Embryonic facial prominence (tissue), 1 donor: ENCODE measurements at regions not wholly inside any gene's neighbourhood (a gene's known extent, or its start where the extent isn't known, plus 50 kb on each side); places are given as distances from the start of the nearest gene placed in this dataset.
"Not testable (repeated sequence)": the region's sequence is repeated elsewhere in the genome, so short reads cannot be mapped to it uniquely, and the experiment has no call there.

Source experiments
- DNase-seq: peaks from one replicate; pipeline ENCODE4 v3.0.0-alpha.2; 2016; ENCODE audit errors: extremely low spot score

DNA sequence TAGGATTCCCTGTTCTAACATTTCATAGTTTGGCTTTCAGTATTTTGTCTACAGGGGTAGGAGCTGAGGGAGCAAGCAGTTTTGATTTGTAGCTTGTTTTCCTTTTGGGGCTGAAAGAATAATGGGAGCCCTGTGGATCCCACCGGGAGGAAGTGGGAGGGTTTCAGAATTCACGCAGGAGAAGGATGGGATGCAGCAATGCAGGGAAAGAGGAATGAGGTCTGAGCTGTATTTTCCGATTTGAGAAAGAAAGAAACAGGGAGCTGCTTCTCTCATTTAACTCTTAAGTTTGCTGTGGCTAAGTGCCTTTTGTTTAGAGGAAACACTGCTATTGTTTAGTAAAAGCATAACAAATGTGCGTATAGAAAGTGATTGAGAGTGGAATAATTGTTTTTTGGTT is 141.0 kb downstream of the ADCYAP1 start:
- no peak for DNase-seq

DNA sequence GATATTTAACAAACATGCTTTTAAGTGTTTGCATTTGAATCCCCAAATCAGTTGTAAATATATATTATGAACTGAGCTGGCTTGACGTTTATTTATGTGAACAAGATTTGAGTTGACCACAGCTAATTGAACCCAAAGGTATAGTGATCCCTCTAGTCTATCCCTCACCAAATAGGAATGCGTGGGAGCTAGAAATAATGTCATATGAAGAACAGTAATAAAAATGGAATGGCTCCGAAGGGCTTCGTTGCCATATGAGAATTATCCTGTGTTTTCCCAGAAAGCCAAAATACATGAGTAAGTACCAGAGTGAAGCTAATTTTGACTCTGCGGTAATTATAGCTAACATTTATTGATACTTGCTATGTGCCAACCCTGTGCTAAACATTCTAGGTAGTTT is 142.7 kb downstream of the ADCYAP1 start:
- DNase-seq = no peak

GRCh38 chr18:1048032-1048431 is 143.4 kb downstream of the ADCYAP1 start:
- no peak for DNase-seq

DNA sequence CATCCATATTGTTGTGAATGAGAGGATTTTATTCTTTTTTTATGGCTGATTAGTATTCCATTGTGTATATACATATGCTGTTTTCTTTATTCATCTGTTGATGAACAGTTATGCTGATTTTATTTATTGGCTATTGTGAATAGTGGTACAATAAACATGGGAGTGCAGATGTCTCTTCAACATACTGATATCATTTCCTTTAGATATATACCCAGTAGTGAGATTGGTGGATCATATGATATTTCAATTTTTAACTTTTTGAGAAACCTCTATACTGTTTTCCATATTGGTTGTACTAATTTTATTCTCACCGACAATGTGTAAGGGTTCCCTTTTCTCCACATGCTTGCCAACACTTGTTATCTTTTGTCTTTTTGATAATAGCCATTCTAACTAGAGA is 144.5 kb downstream of the ADCYAP1 start:
- no peak for DNase-seq

- no peak for DNase-seq
These were observed 145.5 kb downstream of the ADCYAP1 start for GRCh38 chr18:1050012-1050657.

DNA sequence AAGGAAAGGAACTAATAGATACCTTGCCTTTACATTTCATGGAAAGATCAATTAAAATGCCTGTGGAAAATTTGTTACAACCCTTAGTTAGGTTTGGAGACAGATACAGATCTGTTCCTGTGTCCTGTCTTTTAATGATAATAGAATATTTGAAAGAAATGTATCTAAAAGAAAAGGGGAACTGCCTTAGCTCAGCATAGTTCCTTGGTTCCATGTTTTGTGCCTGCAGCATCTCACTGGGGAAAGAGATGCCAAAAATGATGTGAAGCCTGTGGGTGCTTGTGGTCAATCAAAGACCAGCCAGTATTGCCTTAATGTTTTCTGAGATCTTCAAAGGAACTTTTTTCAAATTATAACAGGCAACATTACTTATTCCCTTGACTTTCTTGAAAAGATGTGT is 147.6 kb downstream of the ADCYAP1 start:
- DNase-seq = no peak

DNA sequence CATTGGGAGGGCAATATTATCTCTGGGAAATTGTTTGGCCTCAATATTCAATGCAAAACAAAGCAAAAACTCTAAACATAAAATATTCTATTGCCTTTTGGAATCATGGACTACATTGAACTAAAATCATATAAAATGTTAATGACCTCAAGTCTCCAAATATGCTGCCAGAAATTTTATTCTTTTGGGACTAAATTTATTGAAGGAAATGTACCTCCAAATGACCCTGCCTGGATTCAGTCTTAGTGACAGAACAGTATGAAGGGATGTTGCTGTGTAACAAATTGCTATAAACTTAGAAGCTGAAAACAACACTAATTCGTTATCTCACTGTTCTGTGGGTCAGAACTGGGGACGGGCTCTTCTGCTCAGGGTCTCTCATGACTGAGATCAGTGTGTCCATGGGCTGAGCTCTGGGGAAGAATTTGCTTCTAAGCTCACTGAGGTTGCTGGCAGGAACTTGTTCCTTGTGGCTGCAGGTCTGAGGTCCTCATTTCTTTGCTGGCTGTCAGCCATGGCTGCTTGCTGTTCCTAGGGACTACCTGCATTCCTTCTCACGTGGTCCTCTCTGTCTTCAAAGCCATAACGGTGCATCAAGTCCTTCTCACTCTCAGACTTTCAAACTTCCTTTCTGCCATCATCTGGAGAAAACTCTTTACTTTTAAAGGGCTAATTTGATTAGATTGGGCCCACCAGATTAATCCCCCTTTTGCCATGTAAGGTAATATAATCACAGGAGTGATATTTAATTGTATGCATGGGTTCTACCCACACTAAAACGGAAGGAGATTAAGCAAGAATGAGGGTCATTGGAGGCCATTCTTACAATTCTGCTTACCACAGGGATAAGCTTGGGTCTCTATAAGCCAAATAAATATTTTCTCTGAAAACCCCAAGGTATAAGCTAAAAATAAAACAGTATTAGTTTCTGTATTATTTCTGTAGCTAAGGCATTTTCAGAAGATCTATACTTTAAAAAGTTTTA is 149.0 kb downstream of the ADCYAP1 start:
- no peak for DNase-seq

DNA sequence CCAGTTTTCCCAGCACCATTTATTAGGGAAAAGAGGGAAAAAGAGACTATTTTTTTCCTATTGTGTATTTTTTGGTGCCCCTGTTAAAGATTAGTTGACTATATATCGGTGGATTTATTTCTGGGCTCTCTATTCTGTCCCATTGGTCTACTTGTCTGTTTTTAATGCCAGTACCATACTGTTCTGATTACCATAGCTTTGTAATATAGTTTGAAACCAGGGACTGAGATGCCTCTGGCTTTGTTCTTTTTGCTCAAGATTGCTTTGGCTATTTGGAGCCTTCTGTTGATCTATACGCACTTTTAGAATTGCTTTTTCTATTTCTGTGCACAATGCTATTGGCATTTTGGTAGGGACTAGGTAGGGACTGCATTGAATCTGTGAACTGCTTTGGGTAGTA is 151.7 kb downstream of the ADCYAP1 start:
- DNase-seq = no peak

- no peak for DNase-seq
These were observed 152.7 kb downstream of the ADCYAP1 start for GRCh38 chr18:1057367-1057766.

DNA sequence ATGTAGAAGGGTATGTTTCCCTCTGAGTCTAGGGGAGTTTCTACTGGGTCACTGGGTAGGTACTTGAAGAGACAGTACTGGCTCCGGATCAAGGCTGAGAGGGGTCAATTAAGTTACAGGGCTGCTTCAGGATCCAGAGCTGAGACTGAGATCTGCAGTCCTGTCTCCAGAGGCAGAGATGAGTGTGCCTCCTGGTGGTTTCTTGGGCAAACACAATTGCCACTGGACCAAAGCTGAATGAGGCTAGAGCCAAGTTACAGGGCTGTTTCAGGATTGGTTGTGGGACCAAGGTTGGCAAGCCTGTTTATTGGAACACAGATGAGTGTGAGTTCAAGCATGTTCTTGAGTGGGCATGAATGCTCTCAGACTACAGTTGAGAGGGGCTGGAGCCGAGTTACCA is 157.9 kb downstream of the ADCYAP1 start:
- no peak for DNase-seq

- DNase-seq = no peak
These were observed 170.7 kb downstream of the ADCYAP1 start for GRCh38 chr18:1075322-1075721.

- DNase-seq = no peak
These were observed 171.2 kb downstream of the ADCYAP1 start for GRCh38 chr18:1075876-1076275.

DNA sequence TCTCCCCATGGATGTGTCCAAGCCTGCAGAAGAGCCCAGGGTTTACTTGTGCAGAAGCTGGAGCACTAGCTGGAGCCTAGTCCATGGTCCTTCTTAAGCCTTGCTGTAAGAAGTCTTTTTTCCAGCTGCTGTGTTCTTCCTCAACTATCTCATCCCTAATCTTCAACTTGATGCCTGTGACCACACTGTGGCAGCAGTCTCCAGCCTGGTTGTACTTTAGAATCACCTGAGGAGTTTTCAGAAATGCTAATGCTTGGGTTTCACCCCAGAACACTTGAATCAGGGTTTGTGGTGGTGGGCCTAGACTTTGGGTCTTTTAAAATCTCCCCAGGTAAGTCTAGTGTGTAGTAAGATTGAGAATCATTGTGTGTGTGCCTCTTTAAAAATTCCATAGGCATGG is 173.6 kb downstream of the ADCYAP1 start:
- no peak for DNase-seq

- DNase-seq = not testable (repeated sequence)
These were observed 179.0 kb downstream of the ADCYAP1 start for GRCh38 chr18:1083675-1084074.

DNA sequence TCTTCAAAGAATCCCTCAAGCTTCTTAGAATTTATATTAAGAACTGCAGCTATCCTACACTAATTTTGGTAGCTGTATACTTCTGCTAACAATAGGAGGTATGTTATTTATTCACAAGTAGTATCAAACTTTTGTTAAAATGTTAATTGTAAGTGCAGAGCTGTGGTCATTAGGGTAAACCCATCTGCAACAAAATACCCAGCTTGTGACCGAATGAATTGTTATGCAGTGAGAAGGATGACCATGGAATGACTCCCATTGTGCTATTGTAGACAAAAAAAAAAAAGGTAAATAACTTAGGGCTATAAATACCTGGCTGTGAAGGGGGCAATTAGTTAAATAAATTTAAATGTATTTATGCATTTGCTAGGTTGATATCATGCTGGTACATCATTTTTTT is 186.1 kb downstream of the ADCYAP1 start:
- no peak for DNase-seq

DNA sequence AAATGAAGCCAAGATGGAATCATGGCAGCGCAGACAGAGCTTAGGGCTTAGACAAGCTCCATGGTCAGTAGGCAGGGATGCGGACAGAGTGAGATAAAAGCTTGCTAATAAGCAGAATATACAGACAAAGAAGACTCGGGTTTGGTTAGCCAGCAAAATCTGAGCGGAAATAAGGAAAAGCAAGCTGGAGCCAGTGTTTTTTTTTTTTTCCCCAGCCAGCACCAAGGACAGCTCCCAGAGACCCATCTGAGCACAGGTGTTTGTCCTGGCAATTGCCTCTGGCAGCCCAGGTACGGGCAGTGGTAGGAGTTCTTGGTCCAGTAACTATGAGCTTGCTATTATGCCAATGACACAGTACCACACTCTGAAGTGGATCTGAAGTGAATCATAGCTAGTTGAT is 187.6 kb downstream of the ADCYAP1 start:
- DNase-seq = no peak

DNA sequence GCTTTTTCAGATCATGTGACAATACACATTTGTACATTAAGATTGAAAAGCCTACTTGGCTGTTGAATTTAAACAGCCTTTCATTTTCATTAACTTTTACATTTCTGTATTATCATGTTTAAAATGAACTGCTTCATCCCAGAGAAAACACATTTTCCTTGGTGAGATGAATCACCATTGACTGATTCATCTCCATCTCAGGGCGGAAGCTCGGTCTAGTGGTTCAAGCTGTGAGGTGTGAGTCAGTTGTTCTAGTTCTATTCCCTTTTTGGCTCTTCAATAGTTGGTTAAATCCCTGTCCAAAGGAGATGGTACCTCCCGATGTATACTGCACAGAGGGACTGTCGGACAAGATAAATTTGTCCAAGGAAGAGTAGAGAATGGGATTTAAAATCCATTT is 189.7 kb downstream of the ADCYAP1 start:
- no peak for DNase-seq

DNA sequence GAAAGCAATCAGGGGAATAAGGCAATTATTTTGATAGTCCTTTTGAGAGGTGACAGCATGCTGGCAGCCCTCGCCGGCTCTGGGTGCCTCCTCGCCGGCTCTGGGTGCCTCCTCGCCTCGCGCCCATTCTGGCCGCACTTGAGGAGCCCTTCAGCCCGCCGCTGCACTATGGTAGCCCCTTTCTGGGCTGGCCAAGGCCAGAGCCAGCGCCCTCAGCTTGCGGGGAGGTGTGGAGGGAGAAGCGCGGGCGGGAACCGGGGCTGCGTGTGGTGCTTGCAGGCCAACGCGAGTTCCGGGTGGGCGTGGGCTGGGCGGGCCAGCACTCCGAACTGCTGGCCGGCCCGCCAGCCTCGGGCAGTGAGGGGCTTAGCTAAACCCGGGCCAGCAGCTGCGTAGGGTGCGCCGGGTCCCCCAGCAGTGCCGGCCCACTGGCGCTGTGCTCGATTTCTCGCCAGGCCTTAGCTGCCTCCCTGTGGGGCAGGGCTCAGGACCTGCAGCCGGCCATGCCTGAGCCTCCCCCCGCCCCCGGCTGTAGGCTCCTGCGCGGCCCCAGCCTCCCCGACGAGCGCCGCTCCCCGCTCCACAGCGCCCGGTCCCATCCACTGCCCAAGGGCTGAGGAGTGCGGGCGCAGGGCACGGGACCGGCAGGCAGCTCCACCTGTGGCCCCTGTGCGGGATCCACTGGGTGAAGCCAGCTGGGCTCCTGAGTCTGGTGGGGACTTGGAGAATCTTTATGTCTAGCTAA is 193.5 kb downstream of the ADCYAP1 start:
- not testable (repeated sequence) for DNase-seq

- no peak for DNase-seq
These were observed 198.2 kb downstream of the ADCYAP1 start for GRCh38 chr18:1102848-1103247.

- DNase-seq = no peak
These were observed 198.9 kb downstream of the ADCYAP1 start for GRCh38 chr18:1103537-1103936.

DNA sequence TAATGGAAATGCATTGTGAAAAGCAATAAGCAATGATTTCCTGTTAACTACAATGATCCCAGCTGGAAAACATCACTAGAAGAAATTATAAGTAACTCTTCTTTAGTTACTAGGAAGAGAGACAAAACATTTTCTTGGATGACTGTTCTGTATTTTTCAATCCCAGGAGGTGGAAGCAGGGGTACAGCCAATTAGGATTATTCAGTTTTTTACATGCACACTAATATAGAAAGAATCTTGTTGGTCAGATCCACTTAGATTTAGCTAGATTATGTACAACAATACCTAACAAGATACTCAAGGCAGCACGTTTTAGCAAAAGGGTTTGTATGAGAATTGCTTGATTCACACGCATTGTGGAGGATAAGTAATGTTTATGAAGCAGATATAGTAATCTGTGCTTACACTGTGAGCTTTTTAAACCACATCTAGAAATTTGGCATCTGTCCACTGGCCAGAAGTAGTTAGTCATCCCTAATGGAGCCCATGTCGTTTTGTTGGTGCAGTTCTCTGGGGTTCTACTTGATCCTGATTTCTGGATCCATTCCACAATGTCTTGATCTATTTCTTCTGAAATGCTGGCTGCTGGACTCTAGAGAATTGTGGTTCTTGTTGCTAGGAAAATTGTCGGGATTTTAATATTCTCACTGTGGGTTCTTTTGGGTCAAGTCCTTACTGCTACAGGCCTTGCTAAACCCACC is 199.7 kb downstream of the ADCYAP1 start:
- no peak for DNase-seq

DNA sequence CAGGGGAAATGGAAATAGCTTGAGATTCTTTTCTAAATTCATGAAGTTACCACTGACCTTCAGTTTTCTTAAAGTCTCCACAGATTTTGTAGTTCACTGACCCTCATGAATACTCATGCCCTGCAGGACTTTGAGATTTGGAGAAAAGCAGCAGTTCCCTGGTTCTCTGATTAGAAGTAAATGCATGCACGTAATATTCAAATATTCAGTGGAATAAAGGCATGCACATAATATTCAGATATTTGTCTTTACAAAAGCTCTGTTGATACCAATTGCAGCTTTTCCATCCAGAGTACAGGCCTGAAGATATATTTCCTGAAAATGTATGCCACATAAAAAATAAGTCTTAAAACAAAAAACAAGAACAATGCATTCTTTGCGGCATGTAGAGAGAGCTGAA is 219.8 kb downstream of the ADCYAP1 start:
- DNase-seq = no peak
